ENCODE measurements at regions not wholly inside any gene's neighbourhood (a gene's known extent, or its start where the extent isn't known, plus 50 kb on each side); places are given as distances from the start of the nearest gene placed in this dataset.
A peak's percentile ranks its signal among the peaks of the same experiment; 100 is the strongest.

- H3K4me3 ChIP-seq = no peak overlapping the region
- no peaks in the 10 kb centered on the region for H3K36me3 ChIP-seq
- no peaks in the 10 kb centered on the region for H3K4me1 ChIP-seq
- H3K27me3 ChIP-seq = no peaks in the 10 kb centered on the region
- no peak for ATAC-seq (ENCODE audit: low FRiP score in 2 of 2)
- no peak for TF ChIP-seq POLR2AphosphoS5 (IDR thresholded peaks at IDR 0.05)
- TF ChIP-seq EP300 (IDR thresholded peaks at IDR 0.05) = no peak
- no peak for TF ChIP-seq POLR2A (IDR thresholded peaks at IDR 0.05)
- no peak for TF ChIP-seq CTCF (IDR thresholded peaks at IDR 0.05)
- peak in 1 of 2 donors; percentile 13 for DNase-seq
- 73 to 89% methylated on average over 9 to 10 of the region's 10 CpGs for WGBS, 2 donors
- no peak overlapping the region for H3K27ac ChIP-seq
- peaks cover 0 to 10% (median 3%) of the 10 kb centered on the region in 4 donors for H3K9me3 ChIP-seq
Measured at GRCh38 chr13:86838411-86839120, 832.6 kb upstream of the SLITRK5 start.

- H3K4me3 ChIP-seq = no peak overlapping the region
- ATAC-seq (ENCODE audit: low FRiP score in 2 of 2) (no peak), DNase-seq (no peak)
- no peaks in the 10 kb centered on the region for H3K36me3 ChIP-seq
- no peaks in the 10 kb centered on the region for H3K4me1 ChIP-seq
- no peak overlapping the region for H3K27ac ChIP-seq
- no peak for TF ChIP-seq POLR2AphosphoS5 (IDR thresholded peaks at IDR 0.05)
- no peak for TF ChIP-seq EP300 (IDR thresholded peaks at IDR 0.05)
- TF ChIP-seq POLR2A (IDR thresholded peaks at IDR 0.05) = no peak
- TF ChIP-seq CTCF (IDR thresholded peaks at IDR 0.05) = no peak
- WGBS, 2 donors = 23 to 49% methylated on average over 7 of the region's 7 CpGs
- H3K27me3 ChIP-seq = no peaks in the 10 kb centered on the region
- peaks cover 0 to 10% (median 3%) of the 10 kb centered on the region in 4 donors for H3K9me3 ChIP-seq
Measured at GRCh38 chr13:86839221-86839620, 832.0 kb upstream of the SLITRK5 start.

- no peaks in the 10 kb centered on the region for H3K4me1 ChIP-seq
- no peaks in the 10 kb centered on the region for H3K36me3 ChIP-seq
- H3K27me3 ChIP-seq = no peaks in the 10 kb centered on the region
- no peak overlapping the region for H3K27ac ChIP-seq
- DNase-seq (peak in 1 of 2 donors; percentile 62), ATAC-seq (ENCODE audit: low FRiP score in 2 of 2) (peak; percentile 43 to 67)
- peaks cover 0 to 10% (median 3%) of the 10 kb centered on the region in 4 donors for H3K9me3 ChIP-seq
- 94% methylated on average over 8 of the region's 11 CpGs; no CpG with 5 or more reads in 1 of the 2 donors for WGBS, 2 donors
- TF ChIP-seq POLR2AphosphoS5 (IDR thresholded peaks at IDR 0.05) (no peak), CTCF (IDR thresholded peaks at IDR 0.05) (no peak), EP300 (IDR thresholded peaks at IDR 0.05) (no peak), POLR2A (IDR thresholded peaks at IDR 0.05) (no peak)
- no peak overlapping the region for H3K4me3 ChIP-seq
Measured at GRCh38 chr13:86840250-86841191, 830.6 kb upstream of the SLITRK5 start.

- no peak for TF ChIP-seq CTCF (IDR thresholded peaks at IDR 0.05)
- TF ChIP-seq POLR2A (IDR thresholded peaks at IDR 0.05) = no peak
- no peak for TF ChIP-seq POLR2AphosphoS5 (IDR thresholded peaks at IDR 0.05)
- no peak for TF ChIP-seq EP300 (IDR thresholded peaks at IDR 0.05)
- no peak for DNase-seq
- ATAC-seq (ENCODE audit: low FRiP score in 2 of 2) = no peak
- no peaks in the 10 kb centered on the region for H3K4me1 ChIP-seq
- WGBS, 2 donors = 100% methylated on average over 1 of the region's 1 CpG
- no peak overlapping the region for H3K27ac ChIP-seq
- no peaks in the 10 kb centered on the region for H3K36me3 ChIP-seq
- no peak overlapping the region for H3K4me3 ChIP-seq
- H3K9me3 ChIP-seq = peaks cover 0 to 4% (median 2%) of the 10 kb centered on the region in 4 donors
- H3K27me3 ChIP-seq = no peaks in the 10 kb centered on the region
Measured at GRCh38 chr13:86841264-86841663, 829.9 kb upstream of the SLITRK5 start.
